GM23248 (cell line): ENCODE measurements at regions not wholly inside any gene's neighbourhood (a gene's known extent, or its start where the extent isn't known, plus 50 kb on each side); places are given as distances from the start of the nearest gene placed in this dataset.

Experiments used
- DNase-seq: peaks from one replicate; pipeline ENCODE4 v3.0.0-alpha.2; 2015
- H2AFZ ChIP-seq: fragments of 200-600 bp; sonication (generic); 2 replicates; pipeline ENCODE4 v1.6.1; 2016; ENCODE audit warnings: antibody characterized with exemption
- H3F3A ChIP-seq: fragments of 200-600 bp; sonication (generic); 2 replicates; pipeline ENCODE4 v1.6.1; 2016; ENCODE audit warnings: mild to moderate bottlenecking, antibody characterized with exemption, mixed run types; ENCODE audit not compliant: insufficient read depth
- H3K27ac ChIP-seq: fragments of 200-600 bp; sonication (generic); 2 replicates; pipeline ENCODE4 v1.5.1; 2016; ENCODE audit warnings: mild to moderate bottlenecking
- H3K27me3 ChIP-seq: fragments of 200-600 bp; sonication (generic); replicated peaks from 2 replicates; pipeline ENCODE4 v1.6.1; 2016; ENCODE audit warnings: mild to moderate bottlenecking; ENCODE audit not compliant: insufficient read depth
- H3K36me3 ChIP-seq: fragments of 200-600 bp; sonication (generic); 2 replicates; pipeline ENCODE4 v1.6.1; 2016; ENCODE audit warnings: low read depth, mild to moderate bottlenecking
- H3K4me1 ChIP-seq: fragments of 200-600 bp; sonication (generic); 2 replicates; pipeline ENCODE4 v1.6.1; 2016; ENCODE audit warnings: mild to moderate bottlenecking; ENCODE audit not compliant: insufficient read depth
- H3K4me2 ChIP-seq: fragments of 200-600 bp; sonication (generic); one replicate; pipeline ENCODE4 v1.6.1; 2016; ENCODE audit warnings: mild to moderate bottlenecking; ENCODE audit not compliant: unreplicated experiment
- H3K4me3 ChIP-seq: fragments of 200-600 bp; sonication (generic); 2 replicates; pipeline ENCODE4 v1.5.1; 2016; ENCODE audit warnings: mild to moderate bottlenecking
- H3K79me2 ChIP-seq: fragments of 200-600 bp; sonication (generic); 2 replicates; pipeline ENCODE4 v1.6.1; 2016; ENCODE audit warnings: mild to moderate bottlenecking; ENCODE audit not compliant: insufficient read depth
- H3K9ac ChIP-seq: fragments of 200-600 bp; sonication (generic); 2 replicates; pipeline ENCODE4 v1.6.1; 2016; ENCODE audit warnings: mild to moderate bottlenecking
- H3K9me2 ChIP-seq: fragments of 200-600 bp; sonication (generic); 2 replicates; pipeline ENCODE4 v1.6.1; 2016; ENCODE audit warnings: mixed run types, mild to moderate bottlenecking, moderate library complexity; ENCODE audit not compliant: insufficient read depth
- H3K9me3 ChIP-seq: fragments of 200-600 bp; sonication (generic); one replicate; pipeline ENCODE4 v1.6.1; 2017; ENCODE audit warnings: low read depth
- H4K20me1 ChIP-seq: fragments of 200-600 bp; sonication (generic); 2 replicates; pipeline ENCODE4 v1.6.0; 2016; ENCODE audit not compliant: insufficient read depth
- EZH2 ChIP-seq: fragments of 200-600 bp; sonication (generic); IDR thresholded peaks from 2 replicates; pipeline ENCODE4 v1.6.1; 2018; ENCODE audit warnings: antibody characterized with exemption, mild to moderate bottlenecking; ENCODE audit not compliant: insufficient read depth, poor library complexity, severe bottlenecking
- EZH2phosphoT487 ChIP-seq: fragments of 200-600 bp; sonication (generic); IDR thresholded peaks from 2 replicates; pipeline ENCODE4 v1.6.1; 2018; ENCODE audit warnings: antibody characterized with exemption, moderate library complexity, mild to moderate bottlenecking, low read depth; ENCODE audit not compliant: insufficient read depth
- WGBS, 2 experiments: methylation state at CpG; one replicate each; pipeline ENCODE4 v1.1.6; 2015 to 2017; ENCODE audit warnings: low lambda C conversion rate in 2 of 2, low coverage in 1 of 2; ENCODE audit errors: missing lambda C conversion rate in 2 of 2; 5-methylcytosine and 5-hydroxymethylcytosine counted together
- in situ Hi-C: fragments of 300-500 bp; cut with MboI; formaldehyde crosslinking; loops from 2 replicates; pipeline ENCODE4 v1.15.0; 2020

GRCh38 chr2:120830096-120830830, 94.6 kb downstream of the GLI2 start:
- DNase-seq, result no peak
- no peaks in the 10 kb centered on the region for H3F3A ChIP-seq
- no peak for TF ChIP-seq EZH2
- TF ChIP-seq EZH2phosphoT487, result no peak
- no peak overlapping the region for H3K27ac ChIP-seq
- peaks cover 70% of the 10 kb centered on the region for H3K79me2 ChIP-seq
- H3K4me1 ChIP-seq, result no peaks in the 10 kb centered on the region
- H3K9me2 ChIP-seq, result no peaks in the 10 kb centered on the region
- 89 to 95% methylated on average over 11 of the region's 11 CpGs for WGBS, 2 experiments
- H3K4me2 ChIP-seq, result no peak overlapping the region
- H4K20me1 ChIP-seq, result no peaks in the 10 kb centered on the region
- no peaks in the 10 kb centered on the region for H3K9me3 ChIP-seq
- no peaks in the 10 kb centered on the region for H3K36me3 ChIP-seq
- in situ Hi-C loops, result no loop called here
- no peak overlapping the region for H3K4me3 ChIP-seq
- no peak overlapping the region for H3K9ac ChIP-seq
- H2AFZ ChIP-seq, result no peak overlapping the region
- H3K27me3 ChIP-seq, result no peaks in the 10 kb centered on the region

DNA sequence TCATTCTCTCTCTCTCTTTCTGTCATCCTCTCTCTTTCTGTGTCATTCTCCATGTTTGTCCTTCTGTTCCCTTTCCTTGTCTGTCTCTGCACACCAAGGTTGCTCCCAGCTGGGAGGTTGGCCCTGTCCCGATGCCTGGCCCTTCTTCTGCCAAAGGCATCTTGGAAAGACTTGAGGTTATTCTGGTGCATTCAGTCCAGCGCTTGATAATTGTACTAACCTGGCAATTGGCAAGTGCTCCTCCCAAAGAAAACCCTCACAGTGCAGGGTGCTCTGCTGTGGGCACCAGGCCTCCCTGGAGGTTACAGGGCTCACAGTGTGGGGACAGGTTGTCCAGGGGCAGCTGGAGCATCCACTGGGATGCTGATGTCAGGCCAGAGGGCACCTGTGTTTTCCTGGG, 95.4 kb downstream of the GLI2 start:
- H3K9ac ChIP-seq, result no peak overlapping the region
- no peak overlapping the region for H2AFZ ChIP-seq
- no peaks in the 10 kb centered on the region for H3F3A ChIP-seq
- H3K79me2 ChIP-seq, result peaks cover 74% of the 10 kb centered on the region
- H3K27me3 ChIP-seq, result no peaks in the 10 kb centered on the region
- in situ Hi-C loops, result no loop called here
- no peak overlapping the region for H3K4me3 ChIP-seq
- DNase-seq, result no peak
- TF ChIP-seq EZH2phosphoT487 (no peak), EZH2 (no peak)
- H3K27ac ChIP-seq, result no peak overlapping the region
- no peaks in the 10 kb centered on the region for H3K9me2 ChIP-seq
- H3K4me2 ChIP-seq, result no peak overlapping the region
- H3K9me3 ChIP-seq, result no peaks in the 10 kb centered on the region
- no peaks in the 10 kb centered on the region for H4K20me1 ChIP-seq
- no peaks in the 10 kb centered on the region for H3K36me3 ChIP-seq
- WGBS, 2 experiments, result 66 to 69% methylated on average over 2 of the region's 2 CpGs
- H3K4me1 ChIP-seq, result no peaks in the 10 kb centered on the region

DNA sequence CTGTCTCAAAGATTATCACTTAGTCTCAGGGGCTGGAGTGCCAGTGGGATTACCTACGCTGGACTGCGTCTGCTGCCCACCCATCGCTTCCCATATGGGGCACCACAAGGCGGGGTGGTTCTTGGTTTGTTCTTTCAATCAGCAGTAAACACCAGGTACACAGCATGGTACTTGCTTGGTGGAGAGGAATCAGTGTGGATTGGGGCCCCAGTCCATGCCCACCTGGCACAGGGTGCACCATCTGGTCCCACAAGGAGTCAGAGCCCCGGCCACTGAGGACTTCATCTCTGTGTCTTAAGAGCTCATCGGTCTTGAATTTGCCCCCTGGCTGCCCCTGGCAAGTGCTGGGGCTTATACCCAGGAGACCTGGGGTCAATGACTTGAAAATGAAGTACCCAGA, 96.2 kb downstream of the GLI2 start:
- Histone ChIP-seq H3K27me3 (no peaks in the 10 kb centered on the region), H4K20me1 (no peaks in the 10 kb centered on the region), H2AFZ (no peak overlapping the region), H3K36me3 (no peaks in the 10 kb centered on the region), H3K9me2 (no peaks in the 10 kb centered on the region), H3K4me3 (no peak overlapping the region), H3K4me2 (no peak overlapping the region), H3K4me1 (no peaks in the 10 kb centered on the region), H3K79me2 (peaks cover 75% of the 10 kb centered on the region), H3K9me3 (no peaks in the 10 kb centered on the region), H3K9ac (no peak overlapping the region), H3F3A (no peaks in the 10 kb centered on the region), H3K27ac (no peak overlapping the region)
- in situ Hi-C loops, result no loop called here
- 94 to 96% methylated on average over 6 of the region's 6 CpGs for WGBS, 2 experiments
- TF ChIP-seq EZH2 (no peak), EZH2phosphoT487 (no peak)
- DNase-seq, result no peak

GRCh38 chr2:120832296-120833070, 96.8 kb downstream of the GLI2 start:
- H3K9ac ChIP-seq, result no peak overlapping the region
- DNase-seq, result no peak
- H3K36me3 ChIP-seq, result no peaks in the 10 kb centered on the region
- peaks cover 69% of the 10 kb centered on the region for H3K79me2 ChIP-seq
- no peaks in the 10 kb centered on the region for H3K27me3 ChIP-seq
- no peak overlapping the region for H2AFZ ChIP-seq
- H3K4me1 ChIP-seq, result no peaks in the 10 kb centered on the region
- H4K20me1 ChIP-seq, result no peaks in the 10 kb centered on the region
- TF ChIP-seq EZH2 (no peak), EZH2phosphoT487 (no peak)
- H3K27ac ChIP-seq, result no peak overlapping the region
- no peaks in the 10 kb centered on the region for H3K9me3 ChIP-seq
- no peak overlapping the region for H3K4me3 ChIP-seq
- in situ Hi-C loops, result no loop called here
- no peak overlapping the region for H3K4me2 ChIP-seq
- no peaks in the 10 kb centered on the region for H3F3A ChIP-seq
- 84 to 86% methylated on average over 11 of the region's 11 CpGs for WGBS, 2 experiments
- no peaks in the 10 kb centered on the region for H3K9me2 ChIP-seq
